IMR-90 (cell line): ENCODE measurements at regions not wholly inside any gene's neighbourhood (a gene's known extent, or its start where the extent isn't known, plus 50 kb on each side); places are given as distances from the start of the nearest gene placed in this dataset.

Experiments
- ATAC-seq: fragments of 200-7000 bp; cut with Tn5 transposase; 2 replicates; pipeline ENCODE4 v1.9.1; 2020; ENCODE audit warnings: low read depth, mild to moderate bottlenecking, moderate library complexity
- BruUV-seq: library from RNA; stranded (reverse); fragments of 400-500 nt; replicated peaks from 2 replicates; lab custom pipeline; 2021; lab: Mats Ljungman, UMichigan
- CTCF ChIA-PET: fragments of 300-600 bp; formaldehyde crosslinking; extraction: SDS; loops from one replicate; lab custom pipeline; 2021; ENCODE audit warnings: antibody characterized with exemption; lab: Yijun Ruan, JAX
- POLR2A ChIA-PET: fragments of 300-600 bp; sonication (Branson Sonifier 250); formaldehyde crosslinking; loops from one replicate; lab custom pipeline; 2022; ENCODE audit warnings: antibody characterized with exemption; ENCODE audit not compliant: unreplicated experiment; lab: Charles Lee
- DNase-seq: peaks from one replicate; pipeline ENCODE4 v3.0.0; 2013
- H2AFZ ChIP-seq: replicated peaks from 2 replicates; pipeline ENCODE3; 2013; ENCODE audit warnings: low read length, mild to moderate bottlenecking; ENCODE audit not compliant: poor library complexity
- H2AK5ac ChIP-seq: 2 replicates; pipeline ENCODE4 v1.6.1; 2013; ENCODE audit warnings: low read depth, low read length, inconsistent platforms
- H2AK9ac ChIP-seq: replicated peaks from 2 replicates; pipeline ENCODE3; 2013; ENCODE audit warnings: mild to moderate bottlenecking, low read depth, low read length, moderate library complexity; ENCODE audit not compliant: poor library complexity
- H2BK120ac ChIP-seq: 2 replicates; pipeline ENCODE4 v1.6.1; 2013; ENCODE audit warnings: low read depth, low read length, inconsistent platforms
- H2BK15ac ChIP-seq: 3 replicates; pipeline ENCODE4 v1.6.1; 2013; ENCODE audit warnings: low read depth, low read length, inconsistent platforms
- H2BK20ac ChIP-seq: 2 replicates; pipeline ENCODE4 v1.6.1; 2013; ENCODE audit warnings: low read depth, mild to moderate bottlenecking, inconsistent platforms, low read length, moderate library complexity
- H2BK5ac ChIP-seq: 2 replicates; pipeline ENCODE4 v1.6.1; 2013; ENCODE audit warnings: mild to moderate bottlenecking, low read depth, low read length, inconsistent platforms; ENCODE audit not compliant: poor library complexity, severe bottlenecking
- H3K14ac ChIP-seq: replicated peaks from 2 replicates; pipeline ENCODE4 v1.6.1; 2013; ENCODE audit warnings: low read depth, low read length, inconsistent platforms
- H3K18ac ChIP-seq: 2 replicates; pipeline ENCODE4 v1.6.1; 2013; ENCODE audit warnings: low read depth, low read length, control low read depth
- H3K23ac ChIP-seq: 2 replicates; pipeline ENCODE4 v1.6.1; 2013; ENCODE audit warnings: low read depth, low read length, inconsistent platforms
- H3K27ac ChIP-seq: 2 replicates; pipeline ENCODE4 v1.5.1; 2013; ENCODE audit warnings: mild to moderate bottlenecking, control low read depth, low read length; ENCODE audit not compliant: insufficient read depth
- H3K27me3 ChIP-seq: 2 replicates; pipeline ENCODE4 v1.6.1; 2013; ENCODE audit warnings: low read length; ENCODE audit not compliant: control insufficient read depth, insufficient read depth
- H3K36me3 ChIP-seq: 2 replicates; pipeline ENCODE4 v1.6.1; 2013; ENCODE audit warnings: low read length, mixed read lengths; ENCODE audit not compliant: control insufficient read depth, insufficient read depth
- H3K4ac ChIP-seq: 2 replicates; pipeline ENCODE4 v1.6.1; 2013; ENCODE audit warnings: low read depth, low read length, inconsistent platforms
- H3K4me1 ChIP-seq: 2 replicates; pipeline ENCODE4 v1.6.1; 2013; ENCODE audit warnings: low read length, mixed read lengths; ENCODE audit not compliant: control insufficient read depth, insufficient read depth
- H3K4me2 ChIP-seq: 2 replicates; pipeline ENCODE4 v1.6.1; 2013; ENCODE audit warnings: low read depth, mild to moderate bottlenecking, control low read depth, low read length, moderate library complexity
- H3K4me3 ChIP-seq: 2 replicates; pipeline ENCODE4 v1.5.1; 2013; ENCODE audit warnings: low read depth, mild to moderate bottlenecking, control low read depth, low read length, moderate library complexity; ENCODE audit not compliant: insufficient read depth
- H3K56ac ChIP-seq: 2 replicates; pipeline ENCODE4 v1.6.1; 2013; ENCODE audit warnings: low read length, inconsistent platforms; ENCODE audit not compliant: insufficient read depth; ENCODE audit errors: extremely low read depth
- H3K79me1 ChIP-seq, 2 experiments: 2 replicates each; pipeline ENCODE4 v1.6.1; 2013; ENCODE audit warnings: low read length in 2 of 2, inconsistent platforms in 1 of 2, low read depth in 1 of 2
- H3K9ac ChIP-seq: 2 replicates; pipeline ENCODE4 v1.6.1; 2013; ENCODE audit warnings: low read depth, low read length, control low read depth
- H3K9me1 ChIP-seq: 2 replicates; pipeline ENCODE4 v1.6.1; 2013; ENCODE audit warnings: low read length, inconsistent platforms; ENCODE audit not compliant: insufficient read depth
- H3K9me3 ChIP-seq: 2 replicates; pipeline ENCODE4 v1.6.1; 2013; ENCODE audit warnings: low read length; ENCODE audit not compliant: control insufficient read depth, insufficient read depth
- H4K20me1 ChIP-seq: 2 replicates; pipeline ENCODE4 v1.6.1; 2013; ENCODE audit warnings: low read length, inconsistent platforms; ENCODE audit not compliant: insufficient read depth
- H4K5ac ChIP-seq: 2 replicates; pipeline ENCODE4 v1.6.1; 2013; ENCODE audit warnings: mild to moderate bottlenecking, low read depth, low read length, control low read depth
- H4K8ac ChIP-seq, 2 experiments: 2 replicates each; pipeline ENCODE4 v1.6.1; 2013; ENCODE audit warnings: low read depth in 2 of 2, low read length in 2 of 2, control low read depth in 1 of 2, inconsistent platforms in 1 of 2
- H4K91ac ChIP-seq: 2 replicates; pipeline ENCODE4 v1.6.1; 2013; ENCODE audit warnings: low read depth, low read length, inconsistent platforms; ENCODE audit not compliant: insufficient read depth
- BHLHE40 ChIP-seq: fragments of 150-350 bp; IDR thresholded peaks from 2 replicates; pipeline ENCODE4 v1.6.1; 2016; ENCODE audit warnings: mild to moderate bottlenecking, low read depth, low read length
- CHD1 ChIP-seq: IDR thresholded peaks from 2 replicates; pipeline ENCODE4 v1.6.1; 2012; ENCODE audit warnings: low read depth, low read length, improper control_type of control experiment
- FOS ChIP-seq: fragments of 150-350 bp; IDR thresholded peaks from 2 replicates; pipeline ENCODE4 v1.6.1; 2016; ENCODE audit warnings: low read depth, low read length
- MAZ ChIP-seq: IDR thresholded peaks from 2 replicates; pipeline ENCODE4 v1.6.1; 2012; ENCODE audit warnings: low read depth, mild to moderate bottlenecking, low read length, improper control_type of control experiment, moderate library complexity, borderline replicate concordance
- MXI1 ChIP-seq: IDR thresholded peaks from 2 replicates; pipeline ENCODE4 v1.6.1; 2012; ENCODE audit warnings: low read depth, mild to moderate bottlenecking, low read length, moderate library complexity, borderline replicate concordance
- NFE2L2 ChIP-seq: fragments of 150-350 bp; IDR thresholded peaks from 2 replicates; pipeline ENCODE4 v1.6.1; 2016; ENCODE audit warnings: low read depth, mild to moderate bottlenecking, low read length
- POLR2A ChIP-seq: IDR thresholded peaks from 2 replicates; pipeline ENCODE4 v1.6.1; 2012; ENCODE audit warnings: mild to moderate bottlenecking, low read depth, low read length
- RAD21 ChIP-seq: IDR thresholded peaks from 2 replicates; pipeline ENCODE4 v1.6.1; 2012; ENCODE audit warnings: low read length, improper control_type of control experiment
- RCOR1 ChIP-seq: IDR thresholded peaks from 2 replicates; pipeline ENCODE4 v1.6.1; 2012; ENCODE audit warnings: mild to moderate bottlenecking, low read length, improper control_type of control experiment; ENCODE audit not compliant: insufficient replicate concordance
- SMC3 ChIP-seq: fragments of 150-350 bp; IDR thresholded peaks from 2 replicates; pipeline ENCODE4 v1.6.1; 2016; ENCODE audit warnings: low read depth, mild to moderate bottlenecking, antibody characterized with exemption, low read length, moderate library complexity
- USF2 ChIP-seq: fragments of 150-350 bp; IDR thresholded peaks from 2 replicates; pipeline ENCODE4 v1.6.1; 2017; ENCODE audit warnings: mild to moderate bottlenecking, antibody characterized with exemption, low read length, low read depth
- WGBS, 2 experiments: methylation state at CpG; one replicate each; pipeline versions ENCODE4 v1.1.5 to v1.1.7; 2013; ENCODE audit warnings: missing lambda C conversion rate in 2 of 2; ENCODE audit not compliant: insufficient read length in 1 of 2; ENCODE audit errors: extremely low coverage in 2 of 2; 5-methylcytosine and 5-hydroxymethylcytosine counted together
- dilution Hi-C: fragments of 300-500 bp; cut with HindIII; formaldehyde crosslinking; loops from one replicate; pipeline ENCODE4 v1.14.3; 2018; ENCODE audit warnings: low sequenced_read_pairs; ENCODE audit not compliant: unreplicated experiment
- in situ Hi-C: fragments of 300-500 bp; cut with MboI; formaldehyde crosslinking; loops from 3 replicates; pipeline ENCODE4 v1.14.3; 2019; ENCODE audit warnings: low sequenced_read_pairs, inconsistent platforms, mixed read lengths
- intact Hi-C: fragments of 100-400 bp; cut with micrococcal nuclease; formaldehyde crosslinking; loops from 2 replicates; pipeline ENCODE4 v1.10.0; 2022
- TF ChIP-seq, protein P1 (sequence below): conservative IDR thresholded peaks from 2 replicates; pipeline ENCODE4 v1.5.1; 2012; ENCODE audit warnings: mild to moderate bottlenecking, low read depth, low read length, improper control_type of control experiment

- Histone ChIP-seq H2AK5ac (peak overlapping the region; percentile 40; the same call in 1 of the 2 replicates), H2BK20ac (peak overlapping the region; percentile 91), H3K4me1 (peaks cover 24% of the 10 kb centered on the region), H3K79me1 (peaks cover 0 to 6% of the 10 kb centered on the region in 2 experiments; a peak in 1 of 4 replicates), H4K20me1 (no peaks in the 10 kb centered on the region), H2BK120ac (peak overlapping the region; percentile 90), H3K14ac (peak overlapping the region; percentile 78), H3K27me3 (no peaks in the 10 kb centered on the region), H3K9me1 (peaks cover 20% of the 10 kb centered on the region), H4K5ac (peak overlapping the region; percentile 48), H2AFZ (peak overlapping the region; percentile 86), H3K36me3 (no peaks in the 10 kb centered on the region), H4K91ac (peak overlapping the region; percentile 72), H3K4me3 (peak overlapping the region; percentile 5; the same call in 1 of the 2 replicates), H3K4me2 (peak overlapping the region; percentile 64), H3K27ac (peak overlapping the region; percentile 92), H3K18ac (peak overlapping the region; percentile 58), H2AK9ac (peak overlapping the region; percentile 33), H3K9ac (peak overlapping the region; percentile 56), H3K23ac (peak overlapping the region; percentile 81), H2BK5ac (peak overlapping the region; percentile 86), H3K4ac (peak overlapping the region; percentile 80), H2BK15ac (peak overlapping the region; percentile 48; the same call in 2 of the 3 replicates), H3K9me3 (peaks cover 3% of the 10 kb centered on the region; the same call in 1 of the 2 replicates), H3K56ac (peak overlapping the region; percentile 81), H4K8ac (peak overlapping the region; percentile 16 to 82; a peak in 3 of 4 replicates)
- ATAC-seq, result peak; percentile 92
- DNase-seq, result peak; percentile 100
- TF ChIP-seq FOS, result peak; percentile 95
- TF ChIP-seq SMC3, result peak; percentile 12; the same call in 1 of the 2 replicates
- peak; percentile 36; the same call in 1 of the 2 replicates for TF ChIP-seq RAD21
- peak; percentile 9 for TF ChIP-seq RCOR1
- TF ChIP-seq, protein P1, sequence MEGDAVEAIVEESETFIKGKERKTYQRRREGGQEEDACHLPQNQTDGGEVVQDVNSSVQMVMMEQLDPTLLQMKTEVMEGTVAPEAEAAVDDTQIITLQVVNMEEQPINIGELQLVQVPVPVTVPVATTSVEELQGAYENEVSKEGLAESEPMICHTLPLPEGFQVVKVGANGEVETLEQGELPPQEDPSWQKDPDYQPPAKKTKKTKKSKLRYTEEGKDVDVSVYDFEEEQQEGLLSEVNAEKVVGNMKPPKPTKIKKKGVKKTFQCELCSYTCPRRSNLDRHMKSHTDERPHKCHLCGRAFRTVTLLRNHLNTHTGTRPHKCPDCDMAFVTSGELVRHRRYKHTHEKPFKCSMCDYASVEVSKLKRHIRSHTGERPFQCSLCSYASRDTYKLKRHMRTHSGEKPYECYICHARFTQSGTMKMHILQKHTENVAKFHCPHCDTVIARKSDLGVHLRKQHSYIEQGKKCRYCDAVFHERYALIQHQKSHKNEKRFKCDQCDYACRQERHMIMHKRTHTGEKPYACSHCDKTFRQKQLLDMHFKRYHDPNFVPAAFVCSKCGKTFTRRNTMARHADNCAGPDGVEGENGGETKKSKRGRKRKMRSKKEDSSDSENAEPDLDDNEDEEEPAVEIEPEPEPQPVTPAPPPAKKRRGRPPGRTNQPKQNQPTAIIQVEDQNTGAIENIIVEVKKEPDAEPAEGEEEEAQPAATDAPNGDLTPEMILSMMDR, result no peak
- TF ChIP-seq MXI1, result peak; percentile 62; the same call in 1 of the 2 replicates
- no peak for TF ChIP-seq MAZ
- TF ChIP-seq NFE2L2, result peak; percentile 28; the same call in 1 of the 2 replicates
- peak; percentile 79 for TF ChIP-seq BHLHE40
- TF ChIP-seq CHD1, result no peak
- TF ChIP-seq POLR2A, result peak; percentile 47; the same call in 1 of the 2 replicates
- peak; percentile 29; the same call in 1 of the 2 replicates for TF ChIP-seq USF2
- BruUV-seq, result no TSS peak
- POLR2A ChIA-PET, result no interaction called here
- 0% methylated on average over 10 of the region's 26 CpGs; no CpG with 5 or more reads in 1 of the 2 experiments for WGBS, 2 experiments
- in situ Hi-C loops, result no loop called here
- dilution Hi-C loops, result no loop called here
- intact Hi-C loops, result loop anchor here (1.0 to 2.0 kb wide), 3 partner anchors 22 to 227 kb away; partner anchors contain the start of gene MEF2A
- CTCF ChIA-PET, result interaction anchor here (0.8 to 1.4 kb wide), 2 partner anchors 189 to 228 kb away, joined by 3 to 5 read pairs; no protein-coding TSS in a partner anchor
These were observed 89.2 kb upstream of the MEF2A start for GRCh38 chr15:99476413-99477222.
